HG03064 (cell line): ENCODE measurements at regions not wholly inside any gene's neighbourhood (a gene's known extent, or its start where the extent isn't known, plus 50 kb on each side); places are given as distances from the start of the nearest gene placed in this dataset.

Experiments
- ATAC-seq: cut with Tn5 transposase; IDR thresholded peaks from one replicate; pipeline ENCODE4 v1.9.1; 2021; ENCODE audit warnings: low read depth; ENCODE audit not compliant: unreplicated experiment

- ATAC-seq = no peak
These were observed 438.0 kb upstream of the NXPH2 start for GRCh38 chr2:139218181-139218580.

DNA sequence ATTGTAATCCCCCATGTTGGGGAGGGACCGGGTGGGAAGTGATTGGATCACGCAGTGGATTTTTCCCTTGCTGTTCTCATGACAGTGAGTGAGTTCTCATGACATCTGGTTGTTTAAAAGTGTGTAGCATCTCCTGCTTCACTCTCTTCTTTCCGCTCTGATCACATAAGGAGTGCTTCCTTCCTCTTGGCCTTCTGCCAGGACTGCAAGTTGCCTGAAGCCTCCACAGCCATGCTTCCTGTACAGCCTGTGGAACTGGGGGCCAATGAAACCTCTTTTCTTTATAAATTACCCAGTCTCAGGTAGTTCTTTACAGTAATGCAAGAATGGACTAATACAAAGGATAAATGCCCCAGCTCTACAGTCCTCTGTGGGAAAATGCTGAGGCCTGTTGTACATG lies 437.5 kb upstream of the NXPH2 start:
- ATAC-seq = no peak

GRCh38 chr2:139216435-139216834 lies 436.2 kb upstream of the NXPH2 start:
- no peak for ATAC-seq

GRCh38 chr2:139214801-139215200 lies 434.6 kb upstream of the NXPH2 start:
- no peak for ATAC-seq

DNA sequence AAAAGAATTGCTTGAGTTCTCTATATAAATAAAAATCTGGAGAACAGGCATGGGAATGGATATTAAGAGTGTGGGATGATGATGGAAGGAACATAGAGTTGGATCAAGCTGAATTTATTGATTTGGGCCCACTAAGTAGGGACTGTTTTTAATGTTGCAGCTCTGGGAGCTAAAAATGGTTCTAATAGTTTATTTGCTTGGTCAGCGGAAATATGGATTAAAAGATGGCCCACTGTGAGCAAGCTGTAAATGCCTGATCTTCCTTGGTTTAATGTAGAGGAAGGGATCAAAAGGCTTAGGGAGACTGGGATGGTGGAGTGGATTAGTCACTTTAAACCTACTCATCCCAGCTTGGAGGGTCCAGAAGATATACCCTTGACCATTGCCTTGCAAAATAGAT lies 429.4 kb upstream of the NXPH2 start:
- ATAC-seq = no peak

- no peak for ATAC-seq
These were observed 421.3 kb upstream of the NXPH2 start for GRCh38 chr2:139201516-139201915.

GRCh38 chr2:139196754-139197153 lies 416.6 kb upstream of the NXPH2 start:
- ATAC-seq = no peak

DNA sequence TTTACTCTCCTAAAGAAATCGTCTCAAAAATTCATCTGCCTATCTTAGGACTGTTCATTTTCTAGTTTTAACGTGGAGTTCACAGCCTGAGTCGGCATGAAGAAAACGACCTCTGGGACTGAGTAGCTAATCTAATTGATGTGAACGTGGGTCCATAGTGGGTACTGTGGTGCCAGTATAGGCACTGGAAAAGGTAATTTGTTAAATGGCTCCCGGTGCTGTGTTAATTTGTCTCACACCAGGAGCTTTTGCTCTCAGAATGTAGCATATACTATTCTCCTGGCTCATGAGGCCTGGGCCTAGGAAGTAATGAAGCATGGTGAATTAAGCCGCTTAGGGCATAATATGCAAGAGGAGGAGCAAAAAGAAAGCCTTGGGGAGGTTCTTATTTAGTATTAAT lies 414.4 kb upstream of the NXPH2 start:
- ATAC-seq = no peak

- no peak for ATAC-seq
These were observed 396.9 kb upstream of the NXPH2 start for GRCh38 chr2:139177041-139177440.

GRCh38 chr2:139175510-139175909 lies 395.3 kb upstream of the NXPH2 start:
- ATAC-seq = no peak

GRCh38 chr2:139170406-139170805 lies 390.2 kb upstream of the NXPH2 start:
- no peak for ATAC-seq

DNA sequence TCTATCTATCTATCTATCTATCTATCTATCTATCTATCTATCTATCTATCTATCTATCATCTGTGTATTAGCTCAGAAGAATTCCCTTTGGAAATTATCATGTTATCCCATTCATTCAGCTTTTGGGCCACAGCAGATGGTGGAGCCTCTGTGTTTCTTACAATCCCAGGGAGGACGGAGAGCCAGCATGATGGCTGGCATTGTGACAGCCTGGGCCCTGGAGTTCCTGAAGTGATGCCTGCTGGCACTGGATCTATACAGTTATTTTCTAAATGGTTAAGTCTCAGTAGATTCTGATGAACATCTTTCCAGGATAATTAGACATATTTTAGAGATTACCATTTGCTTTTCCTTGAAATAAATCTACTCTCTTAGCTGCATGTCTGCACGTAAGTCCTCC lies 385.4 kb upstream of the NXPH2 start:
- no peak for ATAC-seq

- ATAC-seq = no peak
These were observed 384.9 kb upstream of the NXPH2 start for GRCh38 chr2:139165041-139165440.

GRCh38 chr2:139162957-139163356 lies 382.8 kb upstream of the NXPH2 start:
- no peak for ATAC-seq

DNA sequence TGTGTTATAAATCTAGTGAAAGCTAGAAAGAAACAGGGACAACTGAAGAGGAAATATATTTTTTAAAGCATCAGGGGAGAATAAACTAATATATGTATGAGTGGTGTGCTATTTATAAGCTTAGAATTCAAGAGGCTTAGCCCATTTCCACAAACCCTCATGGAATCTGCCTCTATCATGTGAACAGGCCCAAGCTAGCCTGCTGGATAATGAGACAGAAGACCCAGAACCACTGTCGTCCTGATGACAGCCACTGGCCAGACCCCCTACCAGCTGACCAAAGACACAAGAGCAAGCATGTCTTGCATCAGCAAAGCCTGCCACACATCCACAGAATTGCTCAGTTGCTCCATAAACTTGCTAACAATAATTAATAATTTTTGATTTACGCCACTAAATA lies 382.3 kb upstream of the NXPH2 start:
- ATAC-seq = no peak

GRCh38 chr2:139160836-139161235 lies 380.6 kb upstream of the NXPH2 start:
- ATAC-seq = no peak

DNA sequence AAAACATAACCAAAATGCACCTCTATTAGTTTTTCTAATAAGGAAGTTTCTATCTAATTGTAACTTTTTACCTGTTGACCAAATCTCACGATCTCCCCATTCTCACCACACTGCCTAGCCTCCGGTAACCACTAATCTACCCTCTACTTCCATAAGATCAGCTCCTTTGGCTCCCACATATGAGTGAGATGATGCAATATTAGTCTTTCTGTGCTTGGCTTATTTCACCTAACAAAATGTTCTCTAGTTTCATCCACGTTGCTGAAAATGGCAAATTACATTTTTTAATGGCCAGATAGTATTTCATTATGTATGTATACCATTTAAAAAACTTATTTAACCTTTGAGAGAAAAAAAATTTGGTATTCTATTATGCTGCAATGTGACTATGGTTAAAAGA lies 379.0 kb upstream of the NXPH2 start:
- no peak for ATAC-seq

- no peak for ATAC-seq
These were observed 376.5 kb upstream of the NXPH2 start for GRCh38 chr2:139156730-139157129.

GRCh38 chr2:139155991-139156390 lies 375.8 kb upstream of the NXPH2 start:
- no peak for ATAC-seq

DNA sequence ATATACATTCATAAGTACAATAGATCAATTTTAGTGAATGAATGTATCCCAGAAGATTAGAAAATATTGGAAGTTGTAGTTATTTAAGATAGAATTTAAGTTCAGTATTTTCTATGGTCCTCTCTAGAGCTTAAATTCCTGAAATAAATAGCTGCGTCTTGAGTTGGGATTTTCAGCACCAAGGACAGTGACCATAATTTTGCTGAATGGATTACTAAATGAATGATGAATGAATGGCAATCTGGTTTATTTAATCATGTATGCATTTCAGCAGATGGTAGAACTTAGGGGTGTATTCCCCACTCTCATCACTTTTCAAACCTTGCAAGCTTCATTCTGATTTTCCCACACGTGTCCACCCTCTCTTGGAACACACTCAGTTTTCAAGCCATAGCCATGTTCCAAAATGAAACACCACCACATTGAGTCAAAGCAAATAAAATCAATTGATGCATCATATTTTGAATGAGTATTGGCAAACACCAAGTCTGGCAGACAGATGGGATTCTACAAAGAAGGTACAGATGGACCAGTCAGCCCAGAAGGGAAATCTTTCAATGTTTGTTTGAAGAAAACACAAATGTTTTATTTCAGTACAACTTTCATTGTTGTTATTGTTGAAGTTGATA lies 362.2 kb upstream of the NXPH2 start:
- no peak for ATAC-seq

DNA sequence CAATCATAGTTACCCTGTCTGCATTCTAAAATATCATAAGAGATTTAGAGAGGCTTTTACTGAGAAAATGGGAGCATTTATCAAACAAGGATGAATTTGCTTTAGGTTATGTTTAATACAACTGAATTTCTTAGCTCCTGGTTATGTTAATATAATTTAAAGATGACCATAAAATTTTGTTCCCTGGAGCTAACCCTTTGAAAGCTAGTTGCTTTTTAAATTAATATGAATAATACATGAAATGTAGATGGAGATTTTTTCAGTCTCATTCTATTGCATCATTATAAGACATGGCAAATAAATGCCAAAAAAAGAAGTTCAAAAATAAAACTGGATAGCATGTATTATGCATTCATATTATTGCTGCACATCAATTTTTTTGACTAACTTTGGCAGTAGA lies 344.1 kb upstream of the NXPH2 start:
- ATAC-seq = no peak

DNA sequence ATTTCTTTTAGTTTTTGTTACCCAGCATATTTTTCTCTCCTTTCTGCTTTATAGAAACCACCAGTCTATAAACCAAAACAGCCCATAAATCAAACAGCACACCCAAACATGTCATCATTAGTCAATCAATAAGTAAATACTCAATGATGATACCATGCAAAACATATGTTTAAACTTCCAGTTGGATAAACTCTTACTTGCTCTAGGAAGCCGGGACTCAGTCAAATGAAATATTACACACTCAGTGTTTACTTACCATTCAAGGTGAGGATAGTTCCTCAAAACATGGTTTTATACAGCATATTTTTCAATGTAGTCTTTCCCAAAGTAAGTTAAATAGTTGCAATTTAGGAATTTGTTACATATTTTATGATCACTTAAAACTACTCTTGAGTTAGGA lies 343.6 kb upstream of the NXPH2 start:
- ATAC-seq = no peak

DNA sequence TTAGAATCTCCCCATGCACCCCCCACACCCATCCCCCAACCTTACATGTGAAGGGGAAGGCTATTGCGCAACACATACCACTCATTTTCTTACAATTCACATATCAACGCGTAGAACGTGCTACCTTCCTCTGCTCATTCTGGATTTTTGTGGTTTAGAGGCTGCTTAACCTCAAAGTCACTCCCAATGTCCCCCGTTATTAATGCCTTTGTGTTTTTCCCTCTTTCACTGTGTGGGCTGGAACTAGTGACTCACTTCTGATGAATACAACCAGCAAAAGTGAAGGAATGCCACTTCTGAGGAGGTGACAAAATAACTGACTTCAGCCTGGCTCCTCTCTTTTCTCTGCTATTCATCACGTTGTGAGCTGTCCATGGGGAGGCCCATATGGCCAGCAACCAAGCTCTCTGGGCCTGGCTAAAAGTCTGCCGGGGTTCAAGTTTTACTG lies 342.5 kb upstream of the NXPH2 start:
- ATAC-seq = no peak
